HepG2 (cell line): ENCODE measurements at regions not wholly inside any gene's neighbourhood (a gene's known extent, or its start where the extent isn't known, plus 50 kb on each side); places are given as distances from the start of the nearest gene placed in this dataset.

Experiments used
- CTCF ChIP-seq: sonication (generic); formaldehyde crosslinking; IDR thresholded peaks from 2 replicates; pipeline ENCODE4 v1.5.0; 2020; ENCODE audit warnings: mild to moderate bottlenecking, missing genetic modification reagents, moderate library complexity
- EZH2 ChIP-seq: conservative IDR thresholded peaks from 2 replicates; pipeline ENCODE4 v1.6.1; 2012; ENCODE audit warnings: mild to moderate bottlenecking, low read depth, low read length, moderate library complexity
- HES4 ChIP-seq: sonication (generic); formaldehyde crosslinking; IDR thresholded peaks from 2 replicates; pipeline ENCODE4 v1.9.0; 2021; ENCODE audit warnings: mild to moderate bottlenecking, missing genetic modification reagents, borderline replicate concordance
- PRPF4 ChIP-seq: fragments of 200-400 bp; formaldehyde crosslinking; IDR thresholded peaks from 2 replicates; pipeline ENCODE4 v1.6.1; 2016; ENCODE audit warnings: low read length, low read depth; ENCODE audit not compliant: poor library complexity, severe bottlenecking
- ZNF335 ChIP-seq: sonication (generic); formaldehyde crosslinking; IDR thresholded peaks from 2 replicates; pipeline ENCODE4 v1.4.0; 2020; ENCODE audit warnings: missing genetic modification reagents

- no peak for TF ChIP-seq HES4
- TF ChIP-seq CTCF (CRISPR knock-in tag), result no peak
- TF ChIP-seq PRPF4, result no peak
- TF ChIP-seq EZH2, result no peak
- no peak for TF ChIP-seq ZNF335
Observed at GRCh38 chr17:31673076-31673475, 186.0 kb downstream of the COPRS start.
